OCI-LY7 (cell line): ENCODE measurements at regions not wholly inside any gene's neighbourhood (a gene's known extent, or its start where the extent isn't known, plus 50 kb on each side); places are given as distances from the start of the nearest gene placed in this dataset.

ENCODE experiments used
- CTCF ChIP-seq: fragments of 200-600 bp; sonication (generic); conservative IDR thresholded peaks from 2 replicates; pipeline ENCODE4 v1.5.1; 2014; ENCODE audit warnings: mild to moderate bottlenecking, antibody characterized with exemption, low read length, moderate library complexity, mixed read lengths
- EZH2phosphoT487 ChIP-seq: fragments of 200-600 bp; sonication (generic); IDR thresholded peaks from 2 replicates; pipeline ENCODE4 v1.6.1; 2018; ENCODE audit warnings: low read depth, borderline replicate concordance, mild to moderate bottlenecking, mixed run types, antibody characterized with exemption, low read length, moderate library complexity, mixed read lengths

- TF ChIP-seq CTCF, result no peak
- TF ChIP-seq EZH2phosphoT487, result no peak
These were observed 235.1 kb upstream of the ADAMTSL1 start for GRCh38 chr9:18238752-18239447.
